Nephron (organoid): ENCODE measurements at regions not wholly inside any gene's neighbourhood (a gene's known extent, or its start where the extent isn't known, plus 50 kb on each side); places are given as distances from the start of the nearest gene placed in this dataset.

Source experiments
- H3K27ac Mint-ChIP-seq, 3 experiments: 2 replicates each; pipeline ENCODE4 v1.8.0; 2020; ENCODE audit warnings: mixed read lengths in 3 of 3, mild to moderate bottlenecking in 2 of 3, moderate library complexity in 1 of 3
- H3K27me3 Mint-ChIP-seq: 2 replicates; pipeline ENCODE4 v1.8.0; 2021; ENCODE audit warnings: low read depth, mild to moderate bottlenecking, moderate library complexity, mixed read lengths
- H3K36me3 Mint-ChIP-seq: 2 replicates; pipeline ENCODE4 v1.8.0; 2020; ENCODE audit warnings: low read depth, mixed read lengths
- H3K4me1 Mint-ChIP-seq: 2 replicates; pipeline ENCODE4 v1.8.0; 2020; ENCODE audit warnings: mixed read lengths
- H3K4me3 Mint-ChIP-seq, 3 experiments: 2 replicates each; pipeline ENCODE4 v1.8.0; 2020; ENCODE audit warnings: mild to moderate bottlenecking in 3 of 3, mixed read lengths in 3 of 3, moderate library complexity in 2 of 3
- H3K9me3 Mint-ChIP-seq: 2 replicates; pipeline ENCODE4 v1.8.0; 2020; ENCODE audit warnings: mixed read lengths
- TF ChIP-seq, protein P1 (sequence below), 3 experiments: fragments of 200-600 bp; sonication (generic); IDR thresholded peaks; one replicate each; pipeline ENCODE4 v1.5.0; 2021; ENCODE audit warnings: antibody characterized with exemption in 3 of 3; ENCODE audit not compliant: unreplicated experiment in 3 of 3

GRCh38 chr13:62176051-62176450 is 760.4 kb upstream of the PCDH20 start:
- Mint-ChIP-seq H3K27ac (no peak overlapping the region), H3K27me3 (peaks cover 5% of the 10 kb centered on the region), H3K9me3 (peaks cover 6% of the 10 kb centered on the region), H3K36me3 (no peaks in the 10 kb centered on the region), H3K4me3 (no peak overlapping the region), H3K4me1 (no peaks in the 10 kb centered on the region)
- TF ChIP-seq, protein P1, sequence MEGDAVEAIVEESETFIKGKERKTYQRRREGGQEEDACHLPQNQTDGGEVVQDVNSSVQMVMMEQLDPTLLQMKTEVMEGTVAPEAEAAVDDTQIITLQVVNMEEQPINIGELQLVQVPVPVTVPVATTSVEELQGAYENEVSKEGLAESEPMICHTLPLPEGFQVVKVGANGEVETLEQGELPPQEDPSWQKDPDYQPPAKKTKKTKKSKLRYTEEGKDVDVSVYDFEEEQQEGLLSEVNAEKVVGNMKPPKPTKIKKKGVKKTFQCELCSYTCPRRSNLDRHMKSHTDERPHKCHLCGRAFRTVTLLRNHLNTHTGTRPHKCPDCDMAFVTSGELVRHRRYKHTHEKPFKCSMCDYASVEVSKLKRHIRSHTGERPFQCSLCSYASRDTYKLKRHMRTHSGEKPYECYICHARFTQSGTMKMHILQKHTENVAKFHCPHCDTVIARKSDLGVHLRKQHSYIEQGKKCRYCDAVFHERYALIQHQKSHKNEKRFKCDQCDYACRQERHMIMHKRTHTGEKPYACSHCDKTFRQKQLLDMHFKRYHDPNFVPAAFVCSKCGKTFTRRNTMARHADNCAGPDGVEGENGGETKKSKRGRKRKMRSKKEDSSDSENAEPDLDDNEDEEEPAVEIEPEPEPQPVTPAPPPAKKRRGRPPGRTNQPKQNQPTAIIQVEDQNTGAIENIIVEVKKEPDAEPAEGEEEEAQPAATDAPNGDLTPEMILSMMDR (IDR thresholded peaks at IDR 0.05; ENCODE audit: unreplicated experiment in 3 of 3) = no peak

DNA sequence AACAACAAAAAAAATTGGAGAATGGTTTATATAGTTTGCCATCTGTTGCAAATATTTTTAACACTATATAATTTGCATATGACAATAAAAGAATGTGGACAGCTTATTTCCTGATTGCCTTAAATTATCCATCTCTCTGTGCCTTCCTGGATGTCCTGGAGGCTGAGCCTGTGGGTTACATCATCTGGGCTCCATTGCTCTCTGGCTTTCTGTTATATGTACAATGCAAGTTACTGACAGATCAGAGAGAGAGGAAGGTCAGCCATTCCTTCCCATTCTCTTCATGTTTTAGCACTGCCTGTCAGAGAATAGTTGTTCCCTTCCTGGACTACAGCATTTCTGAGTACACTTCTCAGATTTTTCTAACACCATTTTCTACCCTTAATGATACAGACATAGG is 758.3 kb upstream of the PCDH20 start:
- H3K27me3 Mint-ChIP-seq = peaks cover 5% of the 10 kb centered on the region
- H3K4me1 Mint-ChIP-seq = no peaks in the 10 kb centered on the region
- no peak overlapping the region for H3K27ac Mint-ChIP-seq
- H3K9me3 Mint-ChIP-seq = peaks cover 6% of the 10 kb centered on the region
- TF ChIP-seq, protein P1 (IDR thresholded peaks at IDR 0.05; ENCODE audit: unreplicated experiment in 3 of 3) = no peak
- H3K36me3 Mint-ChIP-seq = no peaks in the 10 kb centered on the region
- no peak overlapping the region for H3K4me3 Mint-ChIP-seq

- no peaks in the 10 kb centered on the region for H3K27me3 Mint-ChIP-seq
- H3K4me3 Mint-ChIP-seq = no peak overlapping the region
- TF ChIP-seq, protein P1 (IDR thresholded peaks at IDR 0.05; ENCODE audit: unreplicated experiment in 3 of 3) = no peak
- no peaks in the 10 kb centered on the region for H3K36me3 Mint-ChIP-seq
- H3K4me1 Mint-ChIP-seq = no peaks in the 10 kb centered on the region
- H3K9me3 Mint-ChIP-seq = peaks cover 2% of the 10 kb centered on the region
- no peak overlapping the region for H3K27ac Mint-ChIP-seq
Measured at GRCh38 chr13:62171697-62172096, 756.0 kb upstream of the PCDH20 start.

GRCh38 chr13:62168891-62169290 is 753.2 kb upstream of the PCDH20 start:
- Mint-ChIP-seq H3K27me3 (no peaks in the 10 kb centered on the region), H3K27ac (no peak overlapping the region), H3K4me1 (no peaks in the 10 kb centered on the region), H3K36me3 (no peaks in the 10 kb centered on the region), H3K4me3 (no peak overlapping the region), H3K9me3 (no peaks in the 10 kb centered on the region)
- TF ChIP-seq, protein P1 (IDR thresholded peaks at IDR 0.05; ENCODE audit: unreplicated experiment in 3 of 3) = no peak

DNA sequence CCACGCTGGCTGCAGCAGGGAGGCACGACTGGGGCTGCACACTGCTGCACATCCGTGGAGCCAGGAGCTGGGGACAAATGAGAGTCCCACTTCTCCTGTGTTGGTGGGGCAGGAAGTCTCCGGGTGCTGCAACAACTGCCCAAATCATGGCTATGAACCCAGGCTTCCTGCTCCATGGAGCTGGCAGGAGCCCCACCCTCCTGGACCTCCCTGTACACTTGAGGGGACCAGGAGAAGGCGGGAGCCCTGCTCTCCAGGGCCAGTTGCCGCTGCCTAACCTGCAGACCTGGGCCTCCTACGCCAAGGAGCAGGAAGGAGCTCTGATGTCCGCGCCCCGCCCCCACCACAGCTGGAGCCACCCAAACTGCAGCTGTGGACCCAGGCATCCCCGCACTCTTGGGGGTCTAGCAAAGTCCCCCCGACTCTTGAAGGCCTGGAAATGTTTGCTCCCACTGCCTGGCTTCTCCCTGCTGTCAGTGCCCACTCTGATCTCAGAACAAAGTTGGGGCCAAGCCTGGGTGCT is 752.1 kb upstream of the PCDH20 start:
- H3K4me3 Mint-ChIP-seq = no peak overlapping the region
- no peaks in the 10 kb centered on the region for H3K4me1 Mint-ChIP-seq
- H3K27me3 Mint-ChIP-seq = no peaks in the 10 kb centered on the region
- no peaks in the 10 kb centered on the region for H3K36me3 Mint-ChIP-seq
- H3K27ac Mint-ChIP-seq = no peak overlapping the region
- TF ChIP-seq, protein P1 (IDR thresholded peaks at IDR 0.05; ENCODE audit: unreplicated experiment in 3 of 3) = no peak
- no peaks in the 10 kb centered on the region for H3K9me3 Mint-ChIP-seq

GRCh38 chr13:62162860-62163259 is 747.2 kb upstream of the PCDH20 start:
- no peaks in the 10 kb centered on the region for H3K27me3 Mint-ChIP-seq
- H3K9me3 Mint-ChIP-seq = no peaks in the 10 kb centered on the region
- H3K4me1 Mint-ChIP-seq = no peaks in the 10 kb centered on the region
- TF ChIP-seq, protein P1 (IDR thresholded peaks at IDR 0.05; ENCODE audit: unreplicated experiment in 3 of 3) = no peak
- H3K36me3 Mint-ChIP-seq = no peaks in the 10 kb centered on the region
- H3K4me3 Mint-ChIP-seq = no peak overlapping the region
- no peak overlapping the region for H3K27ac Mint-ChIP-seq
